A673 (cell line): ENCODE measurements at regions not wholly inside any gene's neighbourhood (a gene's known extent, or its start where the extent isn't known, plus 50 kb on each side); places are given as distances from the start of the nearest gene placed in this dataset.

ENCODE experiments used
- CTCF ChIP-seq: fragments of 300-800, 200-600 bp; sonication (generic); conservative IDR thresholded peaks from 2 replicates; pipeline ENCODE4 v1.5.1; 2017; ENCODE audit warnings: low read depth, mild to moderate bottlenecking, antibody characterized with exemption, low read length, moderate library complexity, mixed read lengths
- EZH2 ChIP-seq: fragments of 200-600 bp; sonication (generic); IDR thresholded peaks from 2 replicates; pipeline ENCODE4 v1.6.1; 2017; ENCODE audit warnings: borderline replicate concordance, low read depth, mild to moderate bottlenecking, mixed read lengths, antibody characterized with exemption, low read length; ENCODE audit not compliant: poor library complexity, severe bottlenecking

DNA sequence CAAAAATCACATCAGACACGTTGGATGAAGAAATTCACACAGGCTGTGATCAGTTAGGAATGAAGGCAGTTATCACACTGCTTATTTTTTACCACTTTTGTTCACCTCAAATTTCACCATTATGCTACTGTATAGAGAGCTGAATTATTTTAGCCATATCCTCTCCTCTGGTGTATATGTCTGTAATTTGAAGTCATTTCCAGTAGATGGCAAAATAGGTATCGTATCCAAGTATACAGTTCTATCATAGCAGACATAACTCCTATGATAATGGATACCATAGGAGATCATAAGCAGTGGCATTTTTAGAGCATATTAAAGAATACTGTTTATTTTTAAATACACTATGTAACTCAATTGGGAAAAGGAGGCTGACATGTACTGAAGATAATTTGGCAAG is 909.7 kb downstream of the DNAJB9 start:
- peak; percentile 42; the same call in 1 of the 2 replicates for TF ChIP-seq CTCF
- TF ChIP-seq EZH2 = no peak
